ENCODE measurements at regions not wholly inside any gene's neighbourhood (a gene's known extent, or its start where the extent isn't known, plus 50 kb on each side); places are given as distances from the start of the nearest gene placed in this dataset.

- TF ChIP-seq, protein P1, sequence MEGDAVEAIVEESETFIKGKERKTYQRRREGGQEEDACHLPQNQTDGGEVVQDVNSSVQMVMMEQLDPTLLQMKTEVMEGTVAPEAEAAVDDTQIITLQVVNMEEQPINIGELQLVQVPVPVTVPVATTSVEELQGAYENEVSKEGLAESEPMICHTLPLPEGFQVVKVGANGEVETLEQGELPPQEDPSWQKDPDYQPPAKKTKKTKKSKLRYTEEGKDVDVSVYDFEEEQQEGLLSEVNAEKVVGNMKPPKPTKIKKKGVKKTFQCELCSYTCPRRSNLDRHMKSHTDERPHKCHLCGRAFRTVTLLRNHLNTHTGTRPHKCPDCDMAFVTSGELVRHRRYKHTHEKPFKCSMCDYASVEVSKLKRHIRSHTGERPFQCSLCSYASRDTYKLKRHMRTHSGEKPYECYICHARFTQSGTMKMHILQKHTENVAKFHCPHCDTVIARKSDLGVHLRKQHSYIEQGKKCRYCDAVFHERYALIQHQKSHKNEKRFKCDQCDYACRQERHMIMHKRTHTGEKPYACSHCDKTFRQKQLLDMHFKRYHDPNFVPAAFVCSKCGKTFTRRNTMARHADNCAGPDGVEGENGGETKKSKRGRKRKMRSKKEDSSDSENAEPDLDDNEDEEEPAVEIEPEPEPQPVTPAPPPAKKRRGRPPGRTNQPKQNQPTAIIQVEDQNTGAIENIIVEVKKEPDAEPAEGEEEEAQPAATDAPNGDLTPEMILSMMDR (IDR thresholded peaks at IDR 0.05) = no peak
- TF ChIP-seq POLR2A (IDR thresholded peaks at IDR 0.05) = no peak
These were observed 188.3 kb upstream of the NFE2L3 start for GRCh38 chr7:25963733-25964132.

Measured in Peyer's patch (tissue), 4 donors.